Spinal cord (tissue), 9 donors: ENCODE measurements at regions not wholly inside any gene's neighbourhood (a gene's known extent, or its start where the extent isn't known, plus 50 kb on each side); places are given as distances from the start of the nearest gene placed in this dataset.

Experiments used
- DNase-seq, 6 donors: peaks; one replicate each; pipeline versions ENCODE4 v3.0.0 to v3.0.0-alpha.2; 2013 to 2015; ENCODE audit warnings: low spot score in 6 of 6, low read depth in 4 of 6
- H3K27ac ChIP-seq: one replicate; pipeline ENCODE4 v1.5.1; 2013; ENCODE audit warnings: low read depth, low read length, control low read depth
- H3K27me3 ChIP-seq: one replicate; pipeline ENCODE4 v1.6.1; 2013; ENCODE audit warnings: low read length; ENCODE audit not compliant: control insufficient read depth, insufficient read depth
- H3K36me3 ChIP-seq: one replicate; pipeline ENCODE4 v1.6.1; 2013; ENCODE audit warnings: low read length; ENCODE audit not compliant: control insufficient read depth, insufficient read depth
- H3K4me1 ChIP-seq: one replicate; pipeline ENCODE4 v1.6.1; 2013; ENCODE audit warnings: low read length; ENCODE audit not compliant: control insufficient read depth, insufficient read depth
- H3K4me3 ChIP-seq: one replicate; pipeline ENCODE4 v1.5.1; 2013; ENCODE audit warnings: low read depth, low read length, control low read depth
- H3K9me3 ChIP-seq: one replicate; pipeline ENCODE4 v1.6.1; 2013; ENCODE audit warnings: low read length; ENCODE audit not compliant: control insufficient read depth, insufficient read depth
- WGBS: methylation state at CpG from one replicate; pipeline ENCODE4 v1.1.5; 2013; ENCODE audit warnings: missing lambda C conversion rate; ENCODE audit not compliant: insufficient coverage; 5-methylcytosine and 5-hydroxymethylcytosine counted together
- donor health status: healthy.

DNA sequence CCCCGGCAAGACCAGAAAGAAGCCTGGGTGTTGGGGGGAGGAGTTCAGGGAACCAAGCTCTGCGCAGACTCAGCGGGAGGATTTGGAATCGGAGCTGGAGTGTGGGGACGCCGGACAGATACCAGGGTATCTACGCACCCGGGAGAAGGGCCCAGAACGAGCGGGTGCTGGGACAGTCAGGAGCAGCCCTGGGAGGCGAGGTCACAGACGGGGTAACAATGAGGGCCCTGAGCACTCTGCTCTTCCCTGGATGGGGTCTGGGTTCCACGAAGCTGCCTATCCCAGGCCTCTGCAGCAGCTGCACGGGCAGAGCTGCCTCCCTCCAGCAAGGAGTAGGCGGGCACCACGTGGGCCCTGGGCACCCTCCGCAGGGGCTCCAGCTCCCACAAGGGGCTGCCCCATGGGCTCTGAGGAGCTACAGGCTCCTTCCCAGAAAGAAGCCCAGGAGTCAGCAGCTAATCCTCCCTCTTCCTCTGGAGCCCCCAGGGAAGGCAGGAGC is 197.2 kb downstream of the BRD1 start:
- Histone ChIP-seq H3K4me3 (no peak overlapping the region), H3K4me1 (peaks cover 47% of the 10 kb centered on the region), H3K36me3 (no peaks in the 10 kb centered on the region), H3K9me3 (no peaks in the 10 kb centered on the region), H3K27me3 (peaks cover 7% of the 10 kb centered on the region), H3K27ac (no peak overlapping the region)
- WGBS: 89% methylated on average over 16 of the region's 17 CpGs
- DNase-seq: no peak

DNA sequence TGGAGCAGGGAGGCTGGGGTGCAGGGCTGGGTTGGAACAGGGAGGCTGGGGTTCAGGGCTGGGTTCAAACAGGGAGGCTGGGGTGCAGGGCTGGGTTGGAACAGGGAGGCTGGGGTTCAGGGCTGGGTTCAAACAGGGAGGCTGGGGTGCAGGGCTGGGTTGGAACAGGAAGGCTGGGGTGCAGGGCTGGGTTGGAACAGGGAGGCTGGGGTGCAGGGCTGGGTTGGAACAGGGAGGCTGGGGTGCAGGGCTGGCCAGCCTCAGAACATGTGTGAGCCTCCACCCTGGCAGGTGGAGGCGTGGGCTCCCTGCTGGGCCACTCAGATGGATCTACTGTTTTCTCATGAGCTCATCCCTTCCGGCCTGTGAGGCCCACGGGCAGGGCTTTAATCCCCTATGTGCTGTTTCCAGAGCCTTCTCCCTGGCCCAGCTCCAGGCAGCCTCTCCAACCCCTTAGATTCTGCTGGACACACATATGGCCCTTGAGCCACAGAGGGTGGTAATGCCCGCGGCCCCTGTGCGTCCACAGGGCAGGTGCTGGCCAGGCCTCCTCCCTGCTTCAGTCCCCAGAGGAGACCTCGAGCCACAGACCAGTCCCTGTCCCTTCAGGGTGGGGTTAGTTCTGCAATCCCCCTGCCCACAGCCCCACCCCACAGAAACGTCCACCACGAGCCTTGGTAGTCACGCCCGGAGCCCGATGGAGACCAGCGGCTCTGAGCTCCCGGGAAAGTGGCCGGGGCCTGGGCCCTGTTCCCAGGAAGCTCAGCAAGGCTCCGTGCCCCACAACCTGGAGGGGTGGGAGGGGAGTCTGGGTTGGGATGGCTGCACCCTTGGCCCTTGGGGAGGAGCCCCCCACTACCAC is 197.9 kb downstream of the BRD1 start:
- Histone ChIP-seq H3K4me1 (peaks cover 47% of the 10 kb centered on the region), H3K27me3 (peaks cover 7% of the 10 kb centered on the region), H3K4me3 (no peak overlapping the region), H3K36me3 (no peaks in the 10 kb centered on the region), H3K9me3 (no peaks in the 10 kb centered on the region), H3K27ac (no peak overlapping the region)
- WGBS: 85% methylated on average over 12 of the region's 16 CpGs
- peak in 1 of 6 donors; percentile 47 for DNase-seq

DNA sequence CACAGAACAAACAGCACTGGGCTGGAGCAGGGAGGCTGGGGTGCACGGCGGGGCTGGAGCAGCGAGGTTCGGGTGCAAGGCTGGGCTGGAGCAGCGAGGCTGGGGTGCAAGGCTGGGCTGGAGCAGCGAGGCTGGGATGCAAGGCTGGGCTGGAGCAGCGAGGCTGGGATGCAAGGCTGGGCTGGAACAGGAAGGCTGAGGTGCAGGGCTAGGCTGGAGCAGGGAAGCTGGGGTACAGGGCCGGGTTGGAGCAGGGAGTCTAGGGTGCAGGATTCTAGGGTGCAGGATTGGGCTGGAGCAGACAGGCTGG is 198.5 kb downstream of the BRD1 start:
- no peaks in the 10 kb centered on the region for H3K9me3 ChIP-seq
- H3K27me3 ChIP-seq: peaks cover 7% of the 10 kb centered on the region

GRCh38 chr22:49628391-49629260 is 199.0 kb downstream of the BRD1 start:
- WGBS: 33% methylated on average over 27 of the region's 27 CpGs
- Histone ChIP-seq H3K4me3 (no peak overlapping the region), H3K36me3 (no peaks in the 10 kb centered on the region), H3K27me3 (peaks cover 7% of the 10 kb centered on the region), H3K9me3 (no peaks in the 10 kb centered on the region), H3K27ac (no peak overlapping the region), H3K4me1 (peaks cover 47% of the 10 kb centered on the region)
- DNase-seq: peak in 3 of 6 donors; percentile 7 to 83 (median 65)

More for the DNA sequence above, 198.5 kb downstream of the BRD1 start:
- Histone ChIP-seq H3K4me3 (no peak overlapping the region), H3K4me1 (peaks cover 47% of the 10 kb centered on the region), H3K36me3 (no peaks in the 10 kb centered on the region), H3K27ac (no peak overlapping the region)
- DNase-seq: no peak
- 78% methylated on average over 8 of the region's 8 CpGs for WGBS

DNA sequence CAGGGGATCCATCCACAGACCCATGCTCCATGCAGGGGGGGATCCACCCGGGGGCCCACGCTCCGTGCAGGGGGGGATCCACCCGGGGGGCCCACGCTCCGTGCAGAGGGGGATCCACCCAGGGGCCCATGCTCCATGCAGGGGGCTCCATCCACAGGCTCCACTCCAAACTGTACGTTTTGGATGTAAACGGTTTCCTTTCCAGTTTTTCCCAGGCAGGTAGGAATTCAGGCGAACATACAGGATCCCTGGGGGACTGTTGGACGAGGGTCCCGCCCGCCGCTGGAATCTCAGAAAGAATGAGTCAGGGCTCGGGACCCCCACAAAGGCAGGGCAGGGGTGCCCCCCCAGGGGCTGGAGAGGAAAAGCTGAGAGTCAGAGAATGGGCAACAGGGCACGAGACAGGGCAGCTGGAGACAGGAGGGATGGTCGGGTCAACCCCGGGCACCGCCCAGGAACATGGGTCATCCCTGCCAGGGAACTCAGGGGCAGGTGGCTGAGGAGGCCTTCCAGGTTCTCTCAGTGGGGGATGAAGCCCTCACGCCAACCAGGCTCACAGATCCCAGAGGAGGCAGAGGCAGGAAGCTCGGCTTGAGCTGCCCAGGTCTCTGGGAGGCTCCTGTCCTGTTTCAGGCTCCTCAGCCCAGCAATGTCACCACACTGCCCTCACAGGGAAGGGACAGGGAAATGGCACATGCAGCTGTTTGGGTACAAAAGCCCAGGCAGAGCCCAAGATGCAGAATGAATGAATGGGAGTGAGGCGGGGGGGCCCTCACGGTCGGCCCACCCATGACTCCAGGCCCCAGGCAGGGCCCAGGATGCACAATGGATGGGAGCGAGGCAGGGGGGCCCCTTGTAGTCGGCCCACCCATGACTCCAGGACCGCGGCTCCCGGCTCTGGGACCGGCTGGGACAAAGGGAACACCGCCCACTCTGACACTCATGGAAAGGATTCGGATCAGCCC is 200.2 kb downstream of the BRD1 start:
- WGBS: 62% methylated on average over 29 of the region's 31 CpGs
- Histone ChIP-seq H3K4me3 (no peak overlapping the region), H3K27me3 (peaks cover 7% of the 10 kb centered on the region), H3K9me3 (no peaks in the 10 kb centered on the region), H3K4me1 (peaks cover 39% of the 10 kb centered on the region), H3K27ac (no peak overlapping the region), H3K36me3 (no peaks in the 10 kb centered on the region)
- peak in 2 of 6 donors; percentile 33 to 61 for DNase-seq

DNA sequence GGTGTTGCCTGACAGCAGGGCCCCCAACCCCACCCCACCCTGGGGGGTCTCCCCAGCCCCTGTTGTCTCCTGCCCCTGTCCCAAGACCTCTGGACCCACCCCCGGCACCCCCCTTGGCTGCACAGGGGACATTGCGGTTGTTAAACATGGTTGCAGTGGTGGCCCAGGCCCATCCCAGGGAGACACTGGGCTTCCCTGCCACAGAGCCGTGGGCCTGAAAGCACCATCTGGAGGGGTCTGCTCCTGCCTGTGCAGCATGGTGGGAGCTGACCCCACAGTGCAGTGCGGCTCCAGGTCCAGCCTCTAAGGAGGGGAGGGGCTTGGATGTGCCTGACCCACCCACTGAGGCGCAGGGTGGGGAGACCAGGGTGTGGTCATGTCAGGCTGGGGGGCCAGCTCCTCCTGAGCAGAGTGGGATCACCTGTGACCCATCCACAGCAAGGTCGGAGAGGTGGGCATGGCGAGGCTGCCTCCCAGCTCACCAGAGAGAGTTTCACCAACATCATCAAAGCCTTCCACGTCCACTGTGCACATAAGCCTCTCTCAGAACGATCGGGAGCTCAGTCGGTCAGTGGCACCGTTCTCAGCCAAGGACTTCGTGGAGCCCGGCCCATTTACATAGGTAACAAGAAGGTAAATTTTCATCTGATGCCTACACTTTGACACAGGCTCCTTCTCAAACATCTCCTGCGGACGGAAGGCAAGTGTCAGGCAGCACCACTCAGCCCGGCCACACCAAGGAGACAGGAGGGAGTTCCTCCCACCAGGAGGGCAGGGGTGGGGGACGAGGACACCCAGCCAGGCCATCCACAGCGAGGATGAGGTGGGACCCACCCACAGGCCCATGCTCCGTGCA is 201.1 kb downstream of the BRD1 start:
- Histone ChIP-seq H3K36me3 (no peaks in the 10 kb centered on the region), H3K27me3 (peaks cover 7% of the 10 kb centered on the region), H3K9me3 (no peaks in the 10 kb centered on the region), H3K4me3 (no peak overlapping the region), H3K4me1 (peaks cover 33% of the 10 kb centered on the region), H3K27ac (no peak overlapping the region)
- WGBS: 89% methylated on average over 16 of the region's 20 CpGs
- no peak for DNase-seq

- Histone ChIP-seq H3K27me3 (peaks cover 7% of the 10 kb centered on the region), H3K9me3 (no peaks in the 10 kb centered on the region), H3K27ac (no peak overlapping the region), H3K36me3 (no peaks in the 10 kb centered on the region), H3K4me1 (peaks cover 24% of the 10 kb centered on the region), H3K4me3 (no peak overlapping the region)
- WGBS: 64% methylated on average over 19 of the region's 19 CpGs
- no peak for DNase-seq
Observed at GRCh38 chr22:49624421-49625177, 203.1 kb downstream of the BRD1 start.

- DNase-seq: no peak
- WGBS: 98% methylated on average over 9 of the region's 13 CpGs
Observed at GRCh38 chr22:49623715-49624114, 204.0 kb downstream of the BRD1 start.

More at GRCh38 chr22:49623715-49624114, 204.0 kb downstream of the BRD1 start:
- peaks cover 3% of the 10 kb centered on the region for H3K27me3 ChIP-seq
- H3K9me3 ChIP-seq: no peaks in the 10 kb centered on the region
- H3K27ac ChIP-seq: no peak overlapping the region
- no peaks in the 10 kb centered on the region for H3K36me3 ChIP-seq
- no peak overlapping the region for H3K4me3 ChIP-seq
- H3K4me1 ChIP-seq: peaks cover 17% of the 10 kb centered on the region
